Astrocyte (in vitro differentiated cells and primary cell): ENCODE measurements at regions not wholly inside any gene's neighbourhood (a gene's known extent, or its start where the extent isn't known, plus 50 kb on each side); places are given as distances from the start of the nearest gene placed in this dataset.

Experiments
- EZH2 ChIP-seq: IDR thresholded peaks from 2 replicates; pipeline ENCODE4 v1.6.1; 2012; ENCODE audit warnings: mild to moderate bottlenecking, low read length, inconsistent platforms; ENCODE audit not compliant: insufficient read depth
- TF ChIP-seq, protein P1 (sequence below): IDR thresholded peaks from 2 replicates; pipeline ENCODE4 v1.5.1; 2011; ENCODE audit warnings: low read depth, mild to moderate bottlenecking, inconsistent platforms, low read length, moderate library complexity; ENCODE audit not compliant: insufficient read depth

DNA sequence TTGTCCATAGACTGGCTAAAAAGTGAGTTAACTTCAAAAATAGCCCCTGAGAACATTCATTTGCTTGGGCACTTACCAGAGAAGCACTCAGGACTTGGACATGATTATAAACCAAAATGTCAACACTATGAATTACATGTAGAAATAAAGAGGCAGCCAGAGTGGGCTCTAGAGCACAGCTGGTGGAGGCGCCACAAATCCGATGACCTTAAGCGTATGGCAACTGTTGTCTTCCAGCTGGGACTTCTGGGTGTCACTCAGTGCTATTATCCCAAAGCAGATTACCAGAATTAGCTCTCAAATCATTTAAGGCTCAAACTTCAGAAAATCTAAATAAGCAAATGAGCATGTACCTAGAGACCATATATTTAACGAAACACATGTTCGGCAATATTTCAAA lies 1255.5 kb upstream of the SLC10A2 start:
- TF ChIP-seq, protein P1, sequence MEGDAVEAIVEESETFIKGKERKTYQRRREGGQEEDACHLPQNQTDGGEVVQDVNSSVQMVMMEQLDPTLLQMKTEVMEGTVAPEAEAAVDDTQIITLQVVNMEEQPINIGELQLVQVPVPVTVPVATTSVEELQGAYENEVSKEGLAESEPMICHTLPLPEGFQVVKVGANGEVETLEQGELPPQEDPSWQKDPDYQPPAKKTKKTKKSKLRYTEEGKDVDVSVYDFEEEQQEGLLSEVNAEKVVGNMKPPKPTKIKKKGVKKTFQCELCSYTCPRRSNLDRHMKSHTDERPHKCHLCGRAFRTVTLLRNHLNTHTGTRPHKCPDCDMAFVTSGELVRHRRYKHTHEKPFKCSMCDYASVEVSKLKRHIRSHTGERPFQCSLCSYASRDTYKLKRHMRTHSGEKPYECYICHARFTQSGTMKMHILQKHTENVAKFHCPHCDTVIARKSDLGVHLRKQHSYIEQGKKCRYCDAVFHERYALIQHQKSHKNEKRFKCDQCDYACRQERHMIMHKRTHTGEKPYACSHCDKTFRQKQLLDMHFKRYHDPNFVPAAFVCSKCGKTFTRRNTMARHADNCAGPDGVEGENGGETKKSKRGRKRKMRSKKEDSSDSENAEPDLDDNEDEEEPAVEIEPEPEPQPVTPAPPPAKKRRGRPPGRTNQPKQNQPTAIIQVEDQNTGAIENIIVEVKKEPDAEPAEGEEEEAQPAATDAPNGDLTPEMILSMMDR = no peak
- no peak for TF ChIP-seq EZH2
